GM13977 (cell line): ENCODE measurements at regions not wholly inside any gene's neighbourhood (a gene's known extent, or its start where the extent isn't known, plus 50 kb on each side); places are given as distances from the start of the nearest gene placed in this dataset.
"Not testable (repeated sequence)": the region's sequence is repeated elsewhere in the genome, so short reads cannot be mapped to it uniquely, and the experiment has no call there.

Experiments
- DNase-seq: peaks from one replicate; pipeline ENCODE4 v3.0.0; 2012; ENCODE audit warnings: low spot score
- in situ Hi-C: fragments of 300-500 bp; cut with MboI; formaldehyde crosslinking; loops from one replicate; pipeline ENCODE4 v1.12.0; 2022; ENCODE audit warnings: low sequenced_read_pairs, low pct_unique_long_range_greater_than_20kb, mixed read lengths, inconsistent platforms; ENCODE audit not compliant: unreplicated experiment
- TF ChIP-seq, protein P1 (sequence below): IDR thresholded peaks from 2 replicates; pipeline ENCODE4 v1.5.1; 2012; ENCODE audit warnings: mild to moderate bottlenecking, control low read depth; ENCODE audit not compliant: insufficient read depth; ENCODE audit errors: extremely low read depth, missing control alignments

DNA sequence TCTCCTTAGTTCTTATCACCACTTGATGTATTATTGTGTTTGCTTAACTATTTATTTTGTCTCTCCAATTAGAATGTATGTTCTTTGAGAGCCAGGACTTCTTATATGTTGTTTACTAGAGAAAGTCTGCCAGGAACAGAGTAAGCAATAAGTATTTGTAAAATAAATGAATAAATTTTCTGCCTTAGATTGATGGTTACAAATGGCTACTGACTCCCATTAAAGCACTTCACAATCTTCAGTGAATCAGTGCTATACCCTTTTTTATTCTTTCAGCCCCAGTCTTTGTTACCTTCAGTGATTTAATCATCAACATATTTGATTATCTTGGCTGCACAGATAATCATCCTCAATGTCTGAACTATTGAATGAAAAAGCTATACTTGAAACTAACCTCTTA lies 197.1 kb upstream of the TMEM196 start:
- TF ChIP-seq, protein P1, sequence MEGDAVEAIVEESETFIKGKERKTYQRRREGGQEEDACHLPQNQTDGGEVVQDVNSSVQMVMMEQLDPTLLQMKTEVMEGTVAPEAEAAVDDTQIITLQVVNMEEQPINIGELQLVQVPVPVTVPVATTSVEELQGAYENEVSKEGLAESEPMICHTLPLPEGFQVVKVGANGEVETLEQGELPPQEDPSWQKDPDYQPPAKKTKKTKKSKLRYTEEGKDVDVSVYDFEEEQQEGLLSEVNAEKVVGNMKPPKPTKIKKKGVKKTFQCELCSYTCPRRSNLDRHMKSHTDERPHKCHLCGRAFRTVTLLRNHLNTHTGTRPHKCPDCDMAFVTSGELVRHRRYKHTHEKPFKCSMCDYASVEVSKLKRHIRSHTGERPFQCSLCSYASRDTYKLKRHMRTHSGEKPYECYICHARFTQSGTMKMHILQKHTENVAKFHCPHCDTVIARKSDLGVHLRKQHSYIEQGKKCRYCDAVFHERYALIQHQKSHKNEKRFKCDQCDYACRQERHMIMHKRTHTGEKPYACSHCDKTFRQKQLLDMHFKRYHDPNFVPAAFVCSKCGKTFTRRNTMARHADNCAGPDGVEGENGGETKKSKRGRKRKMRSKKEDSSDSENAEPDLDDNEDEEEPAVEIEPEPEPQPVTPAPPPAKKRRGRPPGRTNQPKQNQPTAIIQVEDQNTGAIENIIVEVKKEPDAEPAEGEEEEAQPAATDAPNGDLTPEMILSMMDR, result no peak
- no peak for DNase-seq
- in situ Hi-C loops, result no loop called here

GRCh38 chr7:19969859-19970493 lies 196.6 kb upstream of the TMEM196 start:
- TF ChIP-seq, protein P1, result no peak
- in situ Hi-C loops, result no loop called here
- no peak for DNase-seq

DNA sequence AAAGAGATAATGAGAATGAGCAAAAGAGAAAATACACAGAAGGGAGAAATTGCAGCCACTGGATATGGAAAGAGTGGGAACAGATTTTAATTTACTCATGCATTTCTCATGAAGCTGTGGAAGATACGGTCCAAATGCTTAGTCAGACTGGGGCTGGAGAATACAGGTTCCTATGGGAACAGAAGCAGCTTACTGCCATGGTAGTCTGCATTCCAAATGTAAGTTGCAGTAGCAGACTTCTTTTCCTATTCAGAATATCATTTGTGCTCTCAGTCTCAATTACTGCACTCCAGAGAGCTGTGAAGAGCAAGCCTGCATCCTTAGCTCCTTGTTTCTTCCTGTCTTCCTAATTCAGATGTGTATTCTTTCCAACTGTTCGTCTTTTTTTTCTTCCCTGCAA lies 190.8 kb upstream of the TMEM196 start:
- no peak for DNase-seq
- TF ChIP-seq, protein P1, result no peak
- in situ Hi-C loops, result no loop called here

DNA sequence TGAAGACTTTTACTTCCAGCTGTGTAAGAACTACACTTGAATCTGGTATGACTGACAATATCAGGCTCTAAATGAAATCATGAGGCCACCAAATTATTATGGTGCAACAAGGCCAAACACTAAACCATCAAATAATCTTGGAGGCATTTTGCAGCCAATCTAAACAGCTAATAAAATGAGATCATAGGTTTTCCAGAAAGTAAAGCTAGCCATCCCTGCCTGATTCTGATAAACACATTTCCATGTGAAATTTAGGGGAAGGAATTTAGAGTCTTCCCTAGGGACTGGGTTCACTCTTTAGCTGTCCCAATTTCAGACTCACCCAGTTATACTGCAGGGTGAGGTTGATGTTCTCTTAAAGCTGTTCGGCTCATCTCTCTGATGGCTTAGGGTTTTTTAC lies 190.3 kb upstream of the TMEM196 start:
- TF ChIP-seq, protein P1, result no peak
- DNase-seq, result no peak
- in situ Hi-C loops, result no loop called here

GRCh38 chr7:19958309-19958896 lies 185.0 kb upstream of the TMEM196 start:
- in situ Hi-C loops, result no loop called here
- TF ChIP-seq, protein P1, result no peak
- DNase-seq, result no peak

DNA sequence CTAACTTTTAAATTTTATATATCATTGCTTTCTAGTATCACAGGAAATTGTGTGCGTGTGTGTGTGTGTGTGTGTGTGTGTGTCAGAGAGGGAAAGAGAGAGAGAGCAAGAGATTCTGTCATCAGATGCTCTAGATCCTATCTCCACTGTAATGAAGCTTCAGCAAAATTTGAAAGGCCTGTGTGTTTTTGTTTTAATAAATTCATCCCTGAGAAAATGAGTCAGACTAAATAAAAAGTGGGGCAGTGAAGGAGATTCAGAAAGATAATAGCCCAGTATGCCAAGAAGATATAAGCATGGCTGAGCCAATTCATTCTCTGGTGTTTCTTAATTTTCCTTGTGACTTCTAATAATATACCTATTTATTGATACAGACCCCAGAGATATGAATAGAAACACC lies 184.2 kb upstream of the TMEM196 start:
- DNase-seq, result no peak
- TF ChIP-seq, protein P1, result no peak
- in situ Hi-C loops, result no loop called here

- in situ Hi-C loops, DNase-seq: not testable (repeated sequence)
Observed at GRCh38 chr7:19954166-19954565, 180.7 kb upstream of the TMEM196 start.

DNA sequence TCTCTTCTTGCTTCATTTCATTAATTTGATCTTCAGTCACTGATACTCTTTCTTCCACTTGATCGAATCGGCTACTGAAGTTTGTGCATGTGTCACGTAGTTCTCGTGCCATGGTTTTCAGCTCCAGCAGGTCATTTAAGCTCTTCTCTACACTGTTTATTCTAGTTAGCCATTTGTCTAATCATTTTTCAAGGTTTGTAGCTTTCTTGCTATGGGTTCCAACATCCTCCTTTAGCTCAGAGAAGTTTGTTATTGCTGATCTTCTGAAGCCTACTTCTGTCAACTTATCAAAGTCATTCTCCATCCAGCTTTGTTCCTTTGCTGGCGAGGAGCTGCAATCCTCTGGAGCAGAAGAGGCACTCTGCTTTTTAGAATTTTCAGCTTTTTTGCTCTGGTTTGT lies 180.0 kb upstream of the TMEM196 start:
- in situ Hi-C loops, DNase-seq: not testable (repeated sequence)
